MM.1S (cell line): ENCODE measurements at regions not wholly inside any gene's neighbourhood (a gene's known extent, or its start where the extent isn't known, plus 50 kb on each side); places are given as distances from the start of the nearest gene placed in this dataset.

Source experiments
- DNase-seq: peaks from one replicate; pipeline ENCODE4 v3.0.0-alpha.2; 2015
- H2AFZ ChIP-seq: fragments of 300-600 bp; sonication (generic); 2 replicates; pipeline ENCODE4 v1.6.0; 2016; ENCODE audit warnings: antibody characterized with exemption, low read length
- H3F3A ChIP-seq: fragments of 300-600 bp; sonication (generic); 2 replicates; pipeline ENCODE4 v1.6.1; 2016; ENCODE audit warnings: mild to moderate bottlenecking, antibody characterized with exemption, low read length, moderate library complexity, mixed read lengths; ENCODE audit not compliant: insufficient read depth
- H3K27ac ChIP-seq: fragments of 300-600 bp; sonication (generic); 2 replicates; pipeline ENCODE4 v1.5.1; 2016; ENCODE audit warnings: mild to moderate bottlenecking, low read length
- H3K27me3 ChIP-seq: fragments of 300-600 bp; sonication (generic); replicated peaks from 2 replicates; pipeline ENCODE4 v1.6.0; 2016; ENCODE audit warnings: low read length; ENCODE audit not compliant: insufficient read depth
- H3K36me3 ChIP-seq: fragments of 300-600 bp; sonication (generic); replicated peaks from 2 replicates; pipeline ENCODE4 v1.6.1; 2016; ENCODE audit warnings: mild to moderate bottlenecking, low read length, mixed read lengths; ENCODE audit not compliant: insufficient read depth
- H3K4me1 ChIP-seq: fragments of 300-600 bp; sonication (generic); 2 replicates; pipeline ENCODE4 v1.6.1; 2016; ENCODE audit warnings: low read length, mixed read lengths
- H3K4me2 ChIP-seq: fragments of 300-600 bp; sonication (generic); 2 replicates; pipeline ENCODE4 v1.6.0; 2016; ENCODE audit warnings: low read depth, low read length
- H3K4me3 ChIP-seq: fragments of 300-600 bp; sonication (generic); 2 replicates; pipeline ENCODE4 v1.5.1; 2016; ENCODE audit warnings: low read length, mixed read lengths
- H3K79me2 ChIP-seq: fragments of 300-600 bp; sonication (generic); 2 replicates; pipeline ENCODE4 v1.6.1; 2016; ENCODE audit warnings: mixed run types, low read length, mixed read lengths
- H3K9ac ChIP-seq: fragments of 300-600 bp; sonication (generic); 2 replicates; pipeline ENCODE4 v1.6.1; 2016; ENCODE audit warnings: low read length, mixed read lengths
- H3K9me2 ChIP-seq: fragments of 300-600 bp; sonication (generic); replicated peaks from 2 replicates; pipeline ENCODE4 v1.6.1; 2016; ENCODE audit warnings: mild to moderate bottlenecking, low read length, mixed read lengths; ENCODE audit not compliant: insufficient read depth
- H3K9me3 ChIP-seq: fragments of 300-600 bp; sonication (generic); replicated peaks from 2 replicates; pipeline ENCODE4 v1.6.1; 2016; ENCODE audit warnings: mild to moderate bottlenecking, low read length, mixed read lengths; ENCODE audit not compliant: insufficient read depth
- H4K20me1 ChIP-seq: fragments of 300-600 bp; sonication (generic); 2 replicates; pipeline ENCODE4 v1.6.1; 2016; ENCODE audit warnings: mild to moderate bottlenecking, low read length, moderate library complexity, mixed read lengths; ENCODE audit not compliant: insufficient read depth
- EZH2 ChIP-seq: fragments of 300-600 bp; sonication (generic); optimal IDR thresholded peaks from 2 replicates; pipeline ENCODE3; 2017; ENCODE audit warnings: low read depth, mild to moderate bottlenecking, antibody characterized with exemption, low read length, mixed read lengths
- EZH2phosphoT487 ChIP-seq: fragments of 300-600 bp; sonication (generic); IDR thresholded peaks from 2 replicates; pipeline ENCODE4 v1.6.1; 2018; ENCODE audit warnings: antibody characterized with exemption, low read length
- TF ChIP-seq, protein P1 (sequence below): fragments of 300-600 bp; sonication (generic); IDR thresholded peaks from 2 replicates; pipeline ENCODE4 v1.5.1; 2016; ENCODE audit warnings: antibody characterized with exemption, low read length, mixed read lengths

GRCh38 chr12:71057330-71057729 lies 100.5 kb downstream of the TSPAN8 start:
- H3F3A ChIP-seq: no peaks in the 10 kb centered on the region
- H3K79me2 ChIP-seq: no peaks in the 10 kb centered on the region
- H3K9me3 ChIP-seq: no peaks in the 10 kb centered on the region
- H3K4me2 ChIP-seq: no peak overlapping the region
- no peaks in the 10 kb centered on the region for H3K36me3 ChIP-seq
- H2AFZ ChIP-seq: no peak overlapping the region
- no peak overlapping the region for H3K9ac ChIP-seq
- TF ChIP-seq EZH2phosphoT487 (no peak), EZH2 (no peak)
- TF ChIP-seq, protein P1, sequence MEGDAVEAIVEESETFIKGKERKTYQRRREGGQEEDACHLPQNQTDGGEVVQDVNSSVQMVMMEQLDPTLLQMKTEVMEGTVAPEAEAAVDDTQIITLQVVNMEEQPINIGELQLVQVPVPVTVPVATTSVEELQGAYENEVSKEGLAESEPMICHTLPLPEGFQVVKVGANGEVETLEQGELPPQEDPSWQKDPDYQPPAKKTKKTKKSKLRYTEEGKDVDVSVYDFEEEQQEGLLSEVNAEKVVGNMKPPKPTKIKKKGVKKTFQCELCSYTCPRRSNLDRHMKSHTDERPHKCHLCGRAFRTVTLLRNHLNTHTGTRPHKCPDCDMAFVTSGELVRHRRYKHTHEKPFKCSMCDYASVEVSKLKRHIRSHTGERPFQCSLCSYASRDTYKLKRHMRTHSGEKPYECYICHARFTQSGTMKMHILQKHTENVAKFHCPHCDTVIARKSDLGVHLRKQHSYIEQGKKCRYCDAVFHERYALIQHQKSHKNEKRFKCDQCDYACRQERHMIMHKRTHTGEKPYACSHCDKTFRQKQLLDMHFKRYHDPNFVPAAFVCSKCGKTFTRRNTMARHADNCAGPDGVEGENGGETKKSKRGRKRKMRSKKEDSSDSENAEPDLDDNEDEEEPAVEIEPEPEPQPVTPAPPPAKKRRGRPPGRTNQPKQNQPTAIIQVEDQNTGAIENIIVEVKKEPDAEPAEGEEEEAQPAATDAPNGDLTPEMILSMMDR: no peak
- DNase-seq: no peak
- H4K20me1 ChIP-seq: no peaks in the 10 kb centered on the region
- H3K4me3 ChIP-seq: no peak overlapping the region
- H3K9me2 ChIP-seq: no peaks in the 10 kb centered on the region
- no peaks in the 10 kb centered on the region for H3K27me3 ChIP-seq
- H3K27ac ChIP-seq: no peak overlapping the region
- no peaks in the 10 kb centered on the region for H3K4me1 ChIP-seq

GRCh38 chr12:71054551-71054950 lies 103.2 kb downstream of the TSPAN8 start:
- Histone ChIP-seq H2AFZ (no peak overlapping the region), H3K4me2 (no peak overlapping the region), H3K79me2 (no peaks in the 10 kb centered on the region), H3F3A (no peaks in the 10 kb centered on the region), H3K4me1 (no peaks in the 10 kb centered on the region), H3K9me3 (no peaks in the 10 kb centered on the region), H3K9me2 (no peaks in the 10 kb centered on the region), H3K27me3 (no peaks in the 10 kb centered on the region), H3K27ac (no peak overlapping the region), H3K36me3 (no peaks in the 10 kb centered on the region), H3K4me3 (no peak overlapping the region), H4K20me1 (no peaks in the 10 kb centered on the region), H3K9ac (no peak overlapping the region)
- TF ChIP-seq EZH2phosphoT487 (no peak), EZH2 (no peak)
- TF ChIP-seq, protein P1: no peak
- no peak for DNase-seq

GRCh38 chr12:71046215-71046614 lies 111.6 kb downstream of the TSPAN8 start:
- no peaks in the 10 kb centered on the region for H4K20me1 ChIP-seq
- H3K79me2 ChIP-seq: no peaks in the 10 kb centered on the region
- no peak overlapping the region; the same call in 1 of the 2 replicates for H3K4me2 ChIP-seq
- H3F3A ChIP-seq: no peaks in the 10 kb centered on the region
- no peak overlapping the region for H3K9ac ChIP-seq
- H3K9me2 ChIP-seq: no peaks in the 10 kb centered on the region
- no peaks in the 10 kb centered on the region for H3K27me3 ChIP-seq
- H3K36me3 ChIP-seq: no peaks in the 10 kb centered on the region
- DNase-seq: no peak
- H3K27ac ChIP-seq: no peak overlapping the region
- H3K4me1 ChIP-seq: no peaks in the 10 kb centered on the region
- H3K9me3 ChIP-seq: no peaks in the 10 kb centered on the region
- no peak overlapping the region for H2AFZ ChIP-seq
- H3K4me3 ChIP-seq: no peak overlapping the region
- no peak for TF ChIP-seq EZH2phosphoT487
- TF ChIP-seq, protein P1: no peak
- TF ChIP-seq EZH2: no peak
